ENCODE measurements at regions not wholly inside any gene's neighbourhood (a gene's known extent, or its start where the extent isn't known, plus 50 kb on each side); places are given as distances from the start of the nearest gene placed in this dataset.
"Not testable (repeated sequence)": the region's sequence is repeated elsewhere in the genome, so short reads cannot be mapped to it uniquely, and the experiment has no call there.

DNA sequence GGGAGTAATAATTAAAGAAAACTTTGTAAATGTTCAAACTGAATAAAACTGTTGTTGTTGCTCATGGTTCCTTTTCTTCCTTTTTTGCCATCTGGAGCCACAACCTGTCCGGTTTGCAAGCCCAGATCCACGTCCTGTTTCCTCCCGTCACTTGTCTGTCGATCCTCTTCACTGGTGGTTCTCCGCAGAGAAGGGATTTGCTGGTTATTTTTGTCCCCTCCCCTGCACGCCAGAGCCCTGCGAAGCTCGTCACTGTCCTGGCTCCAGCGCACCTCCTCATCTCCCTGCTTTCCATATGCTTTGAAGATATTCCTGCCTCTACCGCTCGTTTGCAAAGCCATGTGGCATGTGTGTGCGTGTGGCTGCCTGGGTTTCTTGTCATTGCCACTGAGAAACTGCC lies 461.4 kb downstream of the RNF144A start:
- H3K4me3 Mint-ChIP-seq: no peak overlapping the region
- TF ChIP-seq, protein P1, sequence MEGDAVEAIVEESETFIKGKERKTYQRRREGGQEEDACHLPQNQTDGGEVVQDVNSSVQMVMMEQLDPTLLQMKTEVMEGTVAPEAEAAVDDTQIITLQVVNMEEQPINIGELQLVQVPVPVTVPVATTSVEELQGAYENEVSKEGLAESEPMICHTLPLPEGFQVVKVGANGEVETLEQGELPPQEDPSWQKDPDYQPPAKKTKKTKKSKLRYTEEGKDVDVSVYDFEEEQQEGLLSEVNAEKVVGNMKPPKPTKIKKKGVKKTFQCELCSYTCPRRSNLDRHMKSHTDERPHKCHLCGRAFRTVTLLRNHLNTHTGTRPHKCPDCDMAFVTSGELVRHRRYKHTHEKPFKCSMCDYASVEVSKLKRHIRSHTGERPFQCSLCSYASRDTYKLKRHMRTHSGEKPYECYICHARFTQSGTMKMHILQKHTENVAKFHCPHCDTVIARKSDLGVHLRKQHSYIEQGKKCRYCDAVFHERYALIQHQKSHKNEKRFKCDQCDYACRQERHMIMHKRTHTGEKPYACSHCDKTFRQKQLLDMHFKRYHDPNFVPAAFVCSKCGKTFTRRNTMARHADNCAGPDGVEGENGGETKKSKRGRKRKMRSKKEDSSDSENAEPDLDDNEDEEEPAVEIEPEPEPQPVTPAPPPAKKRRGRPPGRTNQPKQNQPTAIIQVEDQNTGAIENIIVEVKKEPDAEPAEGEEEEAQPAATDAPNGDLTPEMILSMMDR (IDR thresholded peaks at IDR 0.05): no peak
- H3K27ac Mint-ChIP-seq: no peak overlapping the region

DNA sequence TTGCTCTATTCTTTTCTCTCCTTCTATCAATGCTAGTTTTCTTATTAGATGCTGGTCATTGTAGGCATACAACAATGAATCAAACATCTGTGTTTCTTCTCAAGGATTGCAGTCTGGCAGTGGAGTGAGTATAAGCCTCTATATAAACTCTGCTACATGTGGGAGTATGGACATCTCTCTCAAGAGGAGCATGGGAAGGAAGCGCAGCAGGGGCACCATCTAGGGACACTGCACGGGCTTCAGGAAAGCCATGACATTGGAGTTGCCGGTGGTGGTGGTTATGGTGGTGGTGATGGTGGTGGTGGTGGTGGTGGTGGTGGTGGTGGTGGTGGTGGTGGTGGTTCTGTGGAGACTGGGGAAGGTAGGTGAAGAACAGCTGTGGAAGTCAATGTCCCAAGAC lies 462.6 kb downstream of the RNF144A start:
- Mint-ChIP-seq H3K27me3 (ENCODE audit: insufficient read depth) (no peaks in the 10 kb centered on the region), H3K4me3 (no peak overlapping the region), H3K27ac (no peak overlapping the region), H3K4me1 (ENCODE audit: low read depth) (no peaks in the 10 kb centered on the region), H3K36me3 (ENCODE audit: low read depth) (no peaks in the 10 kb centered on the region), H3K9me3 (peaks cover 55% of the 10 kb centered on the region)
- DNase-seq: no peak
- TF ChIP-seq, protein P1 (IDR thresholded peaks at IDR 0.05): no peak

More for the DNA sequence above, 461.4 kb downstream of the RNF144A start:
- no peak for DNase-seq
- no peaks in the 10 kb centered on the region; the same call in 1 of the 2 replicates for H3K27me3 Mint-ChIP-seq (ENCODE audit: insufficient read depth)
- H3K36me3 Mint-ChIP-seq (ENCODE audit: low read depth): no peaks in the 10 kb centered on the region
- H3K9me3 Mint-ChIP-seq: peaks cover 48% of the 10 kb centered on the region
- H3K4me1 Mint-ChIP-seq (ENCODE audit: low read depth): no peaks in the 10 kb centered on the region

DNA sequence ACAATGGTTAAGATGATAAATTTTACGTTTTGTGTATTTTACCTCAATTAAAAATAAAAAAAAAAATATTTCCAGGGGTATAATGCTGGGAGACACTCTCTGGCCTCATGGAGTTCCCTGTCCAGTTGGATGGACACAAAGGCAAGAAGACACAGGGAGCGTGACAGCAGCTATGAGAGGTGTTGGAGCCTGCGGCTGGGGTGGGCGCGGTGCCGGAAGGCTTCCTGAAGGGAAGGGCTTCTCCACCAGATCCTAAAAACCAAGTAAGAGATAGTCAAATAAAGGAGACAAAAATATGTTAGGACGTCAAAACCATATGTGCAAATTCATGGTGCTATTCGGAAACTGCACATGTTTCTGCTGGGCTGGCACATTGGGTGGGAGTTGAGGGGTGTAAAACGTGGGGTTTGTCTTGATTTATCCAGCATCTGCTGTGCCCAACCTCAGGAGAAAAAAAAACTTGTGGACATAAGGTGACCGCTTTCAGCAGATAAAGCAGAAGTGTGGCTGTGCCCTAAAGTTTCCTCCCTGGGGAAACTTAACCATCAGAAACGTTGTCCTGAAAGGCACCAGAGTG lies 467.6 kb downstream of the RNF144A start:
- H3K4me1 Mint-ChIP-seq (ENCODE audit: low read depth): no peaks in the 10 kb centered on the region
- H3K36me3 Mint-ChIP-seq (ENCODE audit: low read depth): peaks cover 2% of the 10 kb centered on the region; the same call in 1 of the 2 replicates
- H3K27ac Mint-ChIP-seq: no peak overlapping the region
- H3K9me3 Mint-ChIP-seq: peaks cover 72% of the 10 kb centered on the region
- DNase-seq: no peak
- H3K4me3 Mint-ChIP-seq: no peak overlapping the region
- no peaks in the 10 kb centered on the region; the same call in 1 of the 2 replicates for H3K27me3 Mint-ChIP-seq (ENCODE audit: insufficient read depth)
- TF ChIP-seq, protein P1 (IDR thresholded peaks at IDR 0.05): no peak

DNA sequence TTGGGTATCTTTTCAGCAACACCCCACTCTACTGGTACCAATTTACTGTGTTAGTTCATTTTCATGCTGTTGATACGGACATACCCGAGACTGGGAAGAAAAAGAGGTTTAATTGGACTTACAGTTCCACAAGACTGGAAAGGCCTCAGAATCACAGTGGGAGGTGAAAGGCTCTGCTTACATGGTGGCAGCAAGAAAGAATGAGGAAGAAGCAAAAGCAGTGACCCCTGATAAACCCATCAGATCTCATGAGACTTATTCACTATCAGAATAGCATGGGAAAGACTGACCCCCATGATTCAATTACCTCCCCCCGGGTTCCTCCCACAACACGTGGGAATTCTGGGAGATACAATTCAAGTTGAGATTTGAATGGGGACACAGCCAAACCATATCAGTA lies 473.1 kb downstream of the RNF144A start:
- DNase-seq; H3K27me3 Mint-ChIP-seq (ENCODE audit: insufficient read depth); H3K36me3 Mint-ChIP-seq (ENCODE audit: low read depth); H3K4me1 Mint-ChIP-seq (ENCODE audit: low read depth); H3K27ac Mint-ChIP-seq; H3K4me3 Mint-ChIP-seq: not testable (repeated sequence)
- H3K9me3 Mint-ChIP-seq: peaks cover 43% of the 10 kb centered on the region

DNA sequence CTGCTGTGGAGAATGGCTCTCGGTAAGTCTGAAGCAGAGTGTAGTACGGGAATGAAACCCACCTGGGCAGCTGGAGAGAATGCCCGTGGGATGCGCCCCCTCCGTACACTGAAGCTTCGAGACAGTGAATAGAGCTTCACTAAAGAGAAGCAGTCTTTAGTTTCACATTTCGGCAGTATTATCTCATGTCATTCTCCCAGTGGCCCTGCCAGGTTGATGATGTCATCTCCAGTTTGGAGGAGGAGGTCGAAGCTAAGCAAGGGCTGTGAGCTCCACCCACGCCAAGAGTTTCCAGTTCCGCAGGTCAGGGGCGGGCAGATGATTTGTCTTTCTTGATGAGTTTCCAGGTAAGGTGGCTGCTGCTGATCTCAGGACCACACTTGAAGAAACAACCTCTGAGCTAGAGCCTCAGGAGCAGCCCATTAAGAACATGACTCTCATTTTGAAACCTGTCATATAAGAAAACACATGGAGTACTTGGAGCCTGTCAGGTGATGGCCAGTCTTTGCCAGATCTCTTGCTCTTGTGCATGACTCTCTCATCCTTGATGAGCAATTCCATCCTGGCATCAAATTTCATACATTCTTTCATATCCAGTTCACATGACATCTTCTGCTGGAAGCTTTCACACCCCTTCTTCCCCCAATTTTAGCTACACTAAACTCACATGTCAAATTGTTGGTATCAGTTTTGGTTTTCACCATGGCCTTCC lies 475.0 kb downstream of the RNF144A start:
- TF ChIP-seq, protein P1 (IDR thresholded peaks at IDR 0.05): no peak
- Mint-ChIP-seq H3K4me3 (no peak overlapping the region), H3K36me3 (ENCODE audit: low read depth) (peaks cover 6% of the 10 kb centered on the region; the same call in 1 of the 2 replicates)

DNA sequence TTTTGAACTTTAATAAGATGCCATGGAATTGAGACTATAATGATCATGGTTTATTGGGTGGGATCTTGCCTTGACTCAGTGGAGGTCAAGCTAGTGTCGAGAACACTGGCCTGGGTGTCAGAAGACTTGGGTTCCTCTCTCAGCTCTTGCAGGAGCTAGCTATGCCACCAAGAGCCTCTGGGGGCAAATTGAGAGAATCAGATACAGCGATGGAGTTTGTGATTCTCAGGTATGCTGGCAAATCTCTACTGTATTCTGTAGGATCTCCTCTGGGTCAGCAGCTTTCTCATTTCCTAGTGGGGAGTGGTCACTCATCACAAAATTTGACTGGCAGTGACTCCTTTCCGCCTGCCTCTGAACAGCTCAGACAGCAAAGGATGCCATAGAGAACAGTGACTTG lies 477.0 kb downstream of the RNF144A start:
- Mint-ChIP-seq H3K4me1 (ENCODE audit: low read depth) (no peaks in the 10 kb centered on the region), H3K4me3 (no peak overlapping the region), H3K27ac (no peak overlapping the region), H3K36me3 (ENCODE audit: low read depth) (peaks cover 6% of the 10 kb centered on the region; the same call in 1 of the 2 replicates), H3K9me3 (peaks cover 21% of the 10 kb centered on the region), H3K27me3 (ENCODE audit: insufficient read depth) (peaks cover 2% of the 10 kb centered on the region)
- no peak for DNase-seq
- TF ChIP-seq, protein P1 (IDR thresholded peaks at IDR 0.05): no peak

More for the DNA sequence above, 475.0 kb downstream of the RNF144A start:
- H3K27me3 Mint-ChIP-seq (ENCODE audit: insufficient read depth): peaks cover 2% of the 10 kb centered on the region
- H3K9me3 Mint-ChIP-seq: peaks cover 36% of the 10 kb centered on the region
- H3K4me1 Mint-ChIP-seq (ENCODE audit: low read depth): no peaks in the 10 kb centered on the region
- no peak overlapping the region for H3K27ac Mint-ChIP-seq
- no peak for DNase-seq

All from HFFc6 (cell line).